ENCODE measurements at regions not wholly inside any gene's neighbourhood (a gene's known extent, or its start where the extent isn't known, plus 50 kb on each side); places are given as distances from the start of the nearest gene placed in this dataset.
A peak's percentile ranks its signal among the peaks of the same experiment; 100 is the strongest.

GRCh38 chr12:127401005-127401404 lies 866.0 kb upstream of the TMEM132C start:
- Histone ChIP-seq H3K27ac (0 out of 2 replicates have a peak overlapping the region, but pooled peaks have one; percentile 1), H3K9me2 (ENCODE audit: insufficient read depth) (no peaks in the 10 kb centered on the region), H3K36me3 (ENCODE audit: low read depth) (no peaks in the 10 kb centered on the region), H3K27me3 (replicated peaks; ENCODE audit: insufficient read depth) (no peaks in the 10 kb centered on the region), H2AFZ (no peak overlapping the region), H3K9ac (no peak overlapping the region), H3K9me3 (ENCODE audit: low read depth) (no peaks in the 10 kb centered on the region), H3K4me2 (ENCODE audit: unreplicated experiment) (peak overlapping the region; percentile 36), H3K4me1 (ENCODE audit: insufficient read depth) (peaks cover 29% of the 10 kb centered on the region), H3F3A (ENCODE audit: insufficient read depth) (peaks cover 9% of the 10 kb centered on the region), H3K79me2 (ENCODE audit: insufficient read depth) (no peaks in the 10 kb centered on the region), H4K20me1 (ENCODE audit: insufficient read depth) (no peaks in the 10 kb centered on the region), H3K4me3 (no peak overlapping the region)
- WGBS, 2 experiments (ENCODE audit: low coverage in 1 of 2, low lambda C conversion rate in 2 of 2, missing lambda C conversion rate in 2 of 2) = 7 to 9% methylated on average over 2 of the region's 2 CpGs
- DNase-seq = peak; percentile 69
- in situ Hi-C loops (cut with MboI) = no loop called here
- TF ChIP-seq EZH2 (IDR thresholded peaks at IDR 0.05; ENCODE audit: insufficient read depth, poor library complexity, severe bottlenecking) = no peak
- no peak for TF ChIP-seq EZH2phosphoT487 (IDR thresholded peaks at IDR 0.05; ENCODE audit: insufficient read depth, low read depth)

DNA sequence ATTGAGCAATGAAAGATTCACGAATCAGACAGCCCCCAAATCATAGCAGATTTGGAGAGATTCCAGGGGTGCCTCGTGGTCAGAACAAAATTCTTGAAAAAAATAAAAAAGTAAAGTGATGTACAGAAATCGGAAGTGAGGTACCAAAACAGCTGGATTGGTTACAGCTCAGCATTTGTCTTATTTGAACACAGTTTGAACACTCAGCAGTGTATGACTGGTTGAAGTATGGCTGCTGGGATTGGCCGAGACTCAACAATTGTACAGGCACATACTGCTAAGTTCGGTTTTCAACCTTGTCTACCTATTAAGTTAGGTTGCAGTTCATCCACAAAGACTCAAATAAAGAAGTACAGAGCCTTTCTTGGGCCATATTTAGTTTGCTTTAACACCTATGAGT lies 865.4 kb upstream of the TMEM132C start:
- H3K27me3 ChIP-seq (replicated peaks; ENCODE audit: insufficient read depth) = no peaks in the 10 kb centered on the region
- H3K9me3 ChIP-seq (ENCODE audit: low read depth) = no peaks in the 10 kb centered on the region
- H3K9me2 ChIP-seq (ENCODE audit: insufficient read depth) = no peaks in the 10 kb centered on the region
- TF ChIP-seq EZH2phosphoT487 (IDR thresholded peaks at IDR 0.05; ENCODE audit: insufficient read depth, low read depth) (no peak), EZH2 (IDR thresholded peaks at IDR 0.05; ENCODE audit: insufficient read depth, poor library complexity, severe bottlenecking) (no peak)
- WGBS, 2 experiments (ENCODE audit: low coverage in 1 of 2, low lambda C conversion rate in 2 of 2, missing lambda C conversion rate in 2 of 2) = 51 to 55% methylated on average over 5 of the region's 5 CpGs
- H4K20me1 ChIP-seq (ENCODE audit: insufficient read depth) = no peaks in the 10 kb centered on the region
- peaks cover 29% of the 10 kb centered on the region for H3K4me1 ChIP-seq (ENCODE audit: insufficient read depth)
- H3F3A ChIP-seq (ENCODE audit: insufficient read depth) = peaks cover 9% of the 10 kb centered on the region
- H3K4me3 ChIP-seq = no peak overlapping the region
- H2AFZ ChIP-seq = no peak overlapping the region
- H3K9ac ChIP-seq = no peak overlapping the region
- 0 out of 2 replicates have a peak overlapping the region, but pooled peaks have one; percentile 1 for H3K27ac ChIP-seq
- no peaks in the 10 kb centered on the region for H3K79me2 ChIP-seq (ENCODE audit: insufficient read depth)
- DNase-seq = no peak
- in situ Hi-C loops (cut with MboI) = no loop called here
- peak overlapping the region; percentile 36 for H3K4me2 ChIP-seq (ENCODE audit: unreplicated experiment)
- H3K36me3 ChIP-seq (ENCODE audit: low read depth) = no peaks in the 10 kb centered on the region

GRCh38 chr12:127411166-127411915 lies 855.6 kb upstream of the TMEM132C start:
- Histone ChIP-seq H3K79me2 (ENCODE audit: insufficient read depth) (no peaks in the 10 kb centered on the region), H3F3A (ENCODE audit: insufficient read depth) (no peaks in the 10 kb centered on the region; the same call in 1 of the 2 replicates), H3K9me2 (ENCODE audit: insufficient read depth) (no peaks in the 10 kb centered on the region), H3K4me3 (no peak overlapping the region), H4K20me1 (ENCODE audit: insufficient read depth) (no peaks in the 10 kb centered on the region), H3K27me3 (replicated peaks; ENCODE audit: insufficient read depth) (no peaks in the 10 kb centered on the region), H3K9ac (no peak overlapping the region), H3K4me2 (ENCODE audit: unreplicated experiment) (no peak overlapping the region), H3K36me3 (ENCODE audit: low read depth) (no peaks in the 10 kb centered on the region), H3K4me1 (ENCODE audit: insufficient read depth) (no peaks in the 10 kb centered on the region), H2AFZ (no peak overlapping the region), H3K9me3 (ENCODE audit: low read depth) (no peaks in the 10 kb centered on the region), H3K27ac (no peak overlapping the region)
- in situ Hi-C loops (cut with MboI) = no loop called here
- peak; percentile 40 for DNase-seq
- TF ChIP-seq EZH2phosphoT487 (IDR thresholded peaks at IDR 0.05; ENCODE audit: insufficient read depth, low read depth) (no peak), EZH2 (IDR thresholded peaks at IDR 0.05; ENCODE audit: insufficient read depth, poor library complexity, severe bottlenecking) (no peak)
- WGBS, 2 experiments (ENCODE audit: low coverage in 1 of 2, low lambda C conversion rate in 2 of 2, missing lambda C conversion rate in 2 of 2) = 72 to 76% methylated on average over 7 of the region's 7 CpGs

GRCh38 chr12:127411981-127412380 lies 855.0 kb upstream of the TMEM132C start:
- Histone ChIP-seq H3K79me2 (ENCODE audit: insufficient read depth) (no peaks in the 10 kb centered on the region), H2AFZ (no peak overlapping the region), H4K20me1 (ENCODE audit: insufficient read depth) (no peaks in the 10 kb centered on the region), H3K27me3 (replicated peaks; ENCODE audit: insufficient read depth) (no peaks in the 10 kb centered on the region), H3K9me3 (ENCODE audit: low read depth) (no peaks in the 10 kb centered on the region), H3K4me3 (no peak overlapping the region), H3K4me2 (ENCODE audit: unreplicated experiment) (no peak overlapping the region), H3K9ac (no peak overlapping the region), H3K36me3 (ENCODE audit: low read depth) (no peaks in the 10 kb centered on the region), H3K4me1 (ENCODE audit: insufficient read depth) (no peaks in the 10 kb centered on the region), H3K9me2 (ENCODE audit: insufficient read depth) (no peaks in the 10 kb centered on the region), H3K27ac (no peak overlapping the region), H3F3A (ENCODE audit: insufficient read depth) (no peaks in the 10 kb centered on the region; the same call in 1 of the 2 replicates)
- WGBS, 2 experiments (ENCODE audit: low coverage in 1 of 2, low lambda C conversion rate in 2 of 2, missing lambda C conversion rate in 2 of 2) = 89 to 90% methylated on average over 11 of the region's 11 CpGs
- DNase-seq = no peak
- in situ Hi-C loops (cut with MboI) = no loop called here
- TF ChIP-seq EZH2 (IDR thresholded peaks at IDR 0.05; ENCODE audit: insufficient read depth, poor library complexity, severe bottlenecking) (no peak), EZH2phosphoT487 (IDR thresholded peaks at IDR 0.05; ENCODE audit: insufficient read depth, low read depth) (no peak)

Data from GM23248 (cell line).